Lower leg skin (tissue), 3 donors: ENCODE measurements at regions not wholly inside any gene's neighbourhood (a gene's known extent, or its start where the extent isn't known, plus 50 kb on each side); places are given as distances from the start of the nearest gene placed in this dataset.

Source experiments
- CTCF ChIP-seq, 3 donors: fragments of 450-650 bp; IDR thresholded peaks; one replicate each; pipeline ENCODE4 v1.5.1; 2016; ENCODE audit warnings: antibody characterized with exemption in 3 of 3, mild to moderate bottlenecking in 3 of 3, moderate library complexity in 2 of 3
- POLR2A ChIP-seq, 2 donors: fragments of 450-650 bp; IDR thresholded peaks; one replicate each; pipeline ENCODE4 v1.6.1; 2016 to 2017; ENCODE audit warnings: antibody characterized with exemption in 2 of 2, mild to moderate bottlenecking in 1 of 2, moderate library complexity in 1 of 2

- TF ChIP-seq CTCF (IDR thresholded peaks at IDR 0.05), result no peak
- TF ChIP-seq POLR2A (IDR thresholded peaks at IDR 0.05), result no peak
Measured at GRCh38 chr1:191592907-191593306, 565.4 kb upstream of the RGS18 start.
